ENCODE measurements at regions not wholly inside any gene's neighbourhood (a gene's known extent, or its start where the extent isn't known, plus 50 kb on each side); places are given as distances from the start of the nearest gene placed in this dataset.

GRCh38 chr9:79189511-79189924 is 382.2 kb upstream of the TLE4 start:
- DNase-seq (ENCODE audit: low read depth): no peak
- no peaks in the 10 kb centered on the region for H3K27me3 ChIP-seq (ENCODE audit: control insufficient read depth, insufficient read depth, low read length)

GRCh38 chr9:79193001-79193400 is 378.8 kb upstream of the TLE4 start:
- Histone ChIP-seq H3K4me3 (ENCODE audit: low read depth, low read length) (no peak overlapping the region), H3K36me3 (ENCODE audit: control insufficient read depth, insufficient read depth, low read length) (no peaks in the 10 kb centered on the region), H3K27me3 (ENCODE audit: control insufficient read depth, insufficient read depth, low read length) (no peaks in the 10 kb centered on the region)
- TF ChIP-seq CTCF (IDR thresholded peaks at IDR 0.05; ENCODE audit: insufficient read depth, low read length, poor library complexity, severe bottlenecking): no peak
- DNase-seq (ENCODE audit: low read depth): no peak

More at GRCh38 chr9:79189511-79189924, 382.2 kb upstream of the TLE4 start:
- TF ChIP-seq CTCF (IDR thresholded peaks at IDR 0.05; ENCODE audit: insufficient read depth, low read length, poor library complexity, severe bottlenecking): no peak
- Histone ChIP-seq H3K36me3 (ENCODE audit: control insufficient read depth, insufficient read depth, low read length) (no peaks in the 10 kb centered on the region), H3K4me3 (ENCODE audit: low read depth, low read length) (no peak overlapping the region)

- no peaks in the 10 kb centered on the region for H3K27me3 ChIP-seq (ENCODE audit: control insufficient read depth, insufficient read depth, low read length)
- H3K36me3 ChIP-seq (ENCODE audit: control insufficient read depth, insufficient read depth, low read length): no peaks in the 10 kb centered on the region
- H3K4me3 ChIP-seq (ENCODE audit: low read depth, low read length): no peak overlapping the region
- TF ChIP-seq CTCF (IDR thresholded peaks at IDR 0.05; ENCODE audit: insufficient read depth, low read length, poor library complexity, severe bottlenecking): no peak
- no peak for DNase-seq (ENCODE audit: low read depth)
Measured at GRCh38 chr9:79193501-79194223, 378.1 kb upstream of the TLE4 start.

- Histone ChIP-seq H3K27me3 (ENCODE audit: control insufficient read depth, insufficient read depth, low read length) (no peaks in the 10 kb centered on the region), H3K36me3 (ENCODE audit: control insufficient read depth, insufficient read depth, low read length) (no peaks in the 10 kb centered on the region), H3K4me3 (ENCODE audit: low read depth, low read length) (no peak overlapping the region)
- no peak for DNase-seq (ENCODE audit: low read depth)
- TF ChIP-seq CTCF (IDR thresholded peaks at IDR 0.05; ENCODE audit: insufficient read depth, low read length, poor library complexity, severe bottlenecking): no peak
Measured at GRCh38 chr9:79195879-79196278, 375.9 kb upstream of the TLE4 start.

GRCh38 chr9:79196606-79197005 is 375.2 kb upstream of the TLE4 start:
- no peaks in the 10 kb centered on the region for H3K27me3 ChIP-seq (ENCODE audit: control insufficient read depth, insufficient read depth, low read length)
- no peak for DNase-seq (ENCODE audit: low read depth)
- no peaks in the 10 kb centered on the region for H3K36me3 ChIP-seq (ENCODE audit: control insufficient read depth, insufficient read depth, low read length)
- no peak overlapping the region for H3K4me3 ChIP-seq (ENCODE audit: low read depth, low read length)
- TF ChIP-seq CTCF (IDR thresholded peaks at IDR 0.05; ENCODE audit: insufficient read depth, low read length, poor library complexity, severe bottlenecking): no peak

GRCh38 chr9:79200336-79200735 is 371.4 kb upstream of the TLE4 start:
- H3K27me3 ChIP-seq (ENCODE audit: control insufficient read depth, insufficient read depth, low read length): no peaks in the 10 kb centered on the region
- H3K4me3 ChIP-seq (ENCODE audit: low read depth, low read length): no peak overlapping the region
- DNase-seq (ENCODE audit: low read depth): no peak
- TF ChIP-seq CTCF (IDR thresholded peaks at IDR 0.05; ENCODE audit: insufficient read depth, low read length, poor library complexity, severe bottlenecking): no peak
- H3K36me3 ChIP-seq (ENCODE audit: control insufficient read depth, insufficient read depth, low read length): no peaks in the 10 kb centered on the region
